Caco-2 (cell line): ENCODE measurements at regions not wholly inside any gene's neighbourhood (a gene's known extent, or its start where the extent isn't known, plus 50 kb on each side); places are given as distances from the start of the nearest gene placed in this dataset.

Experiments
- BruUV-seq: library from RNA; stranded (reverse); fragments of 400-500 nt; replicated peaks from 2 replicates; lab custom pipeline; 2021; lab: Mats Ljungman, UMichigan
- CTCF ChIA-PET: fragments of 300-600 bp; sonication (Branson Sonifier 250); formaldehyde crosslinking; loops from one replicate; lab custom pipeline; 2022; ENCODE audit warnings: antibody characterized with exemption; lab: Charles Lee
- POLR2A ChIA-PET: fragments of 300-600 bp; sonication (Branson Sonifier 250); formaldehyde crosslinking; loops from one replicate; lab custom pipeline; 2022; ENCODE audit warnings: antibody characterized with exemption; lab: Charles Lee
- DNase-seq, 2 experiments: peaks; one replicate each; pipeline versions ENCODE4 v3.0.0 to v3.0.0-alpha.2; 2020 to 2022
- H3K27me3 ChIP-seq: replicated peaks from 2 replicates; pipeline ENCODE4 v1.6.0; 2011; ENCODE audit warnings: low read length; ENCODE audit not compliant: control insufficient read depth, insufficient read depth
- H3K36me3 ChIP-seq: 2 replicates; pipeline ENCODE4 v1.5.1; 2011; ENCODE audit warnings: low read length; ENCODE audit not compliant: control insufficient read depth, insufficient read depth
- H3K4me1 ChIP-seq: fragments of 250-450 bp; sonication (Bioruptor Pico); 2 replicates; pipeline ENCODE4 v1.5.1; 2020; ENCODE audit warnings: mild to moderate bottlenecking
- H3K4me3 ChIP-seq: 2 replicates; pipeline ENCODE4 v1.5.1; 2011; ENCODE audit warnings: low read depth, mild to moderate bottlenecking, control low read depth, low read length
- H3K9me3 ChIP-seq: fragments of 250-450 bp; sonication (Bioruptor Pico); 2 replicates; pipeline ENCODE4 v1.5.1; 2020; ENCODE audit warnings: mild to moderate bottlenecking, moderate library complexity
- H3K27ac Mint-ChIP-seq: one replicate; pipeline ENCODE4 v1.8.0; 2022; ENCODE audit warnings: mixed read lengths; ENCODE audit not compliant: unreplicated experiment
- H3K27me3 Mint-ChIP-seq: one replicate; pipeline ENCODE4 v1.8.0; 2022; ENCODE audit warnings: mixed read lengths; ENCODE audit not compliant: insufficient read depth, unreplicated experiment
- H3K36me3 Mint-ChIP-seq: one replicate; pipeline ENCODE4 v1.8.0; 2022; ENCODE audit warnings: mild to moderate bottlenecking, mixed read lengths; ENCODE audit not compliant: insufficient read depth, unreplicated experiment
- H3K4me1 Mint-ChIP-seq: one replicate; pipeline ENCODE4 v1.8.0; 2022; ENCODE audit warnings: low read depth, mixed read lengths; ENCODE audit not compliant: unreplicated experiment
- H3K4me3 Mint-ChIP-seq: one replicate; pipeline ENCODE4 v1.8.0; 2022; ENCODE audit warnings: mild to moderate bottlenecking, moderate library complexity, mixed read lengths; ENCODE audit not compliant: unreplicated experiment
- H3K9me3 Mint-ChIP-seq: one replicate; pipeline ENCODE4 v1.8.0; 2022; ENCODE audit warnings: mixed read lengths; ENCODE audit not compliant: unreplicated experiment
- CTCF ChIP-seq, 2 experiments: fragments of 200-600 bp in 1 of 2; IDR thresholded peaks; 1 replicate in 1 of 2; 2 replicates in 1 of 2; pipeline versions ENCODE4 v1.5.1 to v1.8.0; 2011 to 2022; ENCODE audit warnings: antibody characterized with exemption in 1 of 2, control low read depth in 1 of 2, inconsistent platforms in 1 of 2, low read depth in 1 of 2, low read length in 1 of 2, mild to moderate bottlenecking in 1 of 2, moderate library complexity in 1 of 2; ENCODE audit not compliant: insufficient read depth in 1 of 2, severe bottlenecking in 1 of 2, unreplicated experiment in 1 of 2
- intact Hi-C: fragments of 100-400 bp; cut with micrococcal nuclease; formaldehyde crosslinking; loops from one replicate; pipeline ENCODE4 v1.10.0; 2022; ENCODE audit not compliant: unreplicated experiment

GRCh38 chr20:21574443-21574842 is 60.6 kb upstream of the NKX2-2 start:
- no peaks in the 10 kb centered on the region for H3K4me1 ChIP-seq
- H3K36me3 Mint-ChIP-seq: no peaks in the 10 kb centered on the region
- TF ChIP-seq CTCF (IDR thresholded peaks at IDR 0.05; ENCODE audit: insufficient read depth in 1 of 2, low read depth in 1 of 2, low read length in 1 of 2, severe bottlenecking in 1 of 2, unreplicated experiment in 1 of 2): no peak
- CTCF ChIA-PET: interaction anchor here (0.7 kb wide), 1 partner anchor 41 kb away, joined by 3 read pairs; no protein-coding TSS in a partner anchor
- intact Hi-C loops: no loop called here
- H3K36me3 ChIP-seq: no peaks in the 10 kb centered on the region
- H3K4me3 Mint-ChIP-seq: no peak overlapping the region
- POLR2A ChIA-PET: no interaction called here
- DNase-seq: no peak
- no peaks in the 10 kb centered on the region; the same call in 1 of the 2 replicates for H3K27me3 ChIP-seq
- BruUV-seq: no TSS peak
- H3K4me1 Mint-ChIP-seq: no peaks in the 10 kb centered on the region
- H3K9me3 ChIP-seq: no peaks in the 10 kb centered on the region
- H3K9me3 Mint-ChIP-seq: no peaks in the 10 kb centered on the region
- H3K27me3 Mint-ChIP-seq: peaks cover 27% of the 10 kb centered on the region
- no peak overlapping the region for H3K4me3 ChIP-seq
- no peak overlapping the region for H3K27ac Mint-ChIP-seq

- Histone ChIP-seq H3K27me3 (no peaks in the 10 kb centered on the region; the same call in 1 of the 2 replicates), H3K9me3 (no peaks in the 10 kb centered on the region), H3K4me1 (no peaks in the 10 kb centered on the region), H3K36me3 (no peaks in the 10 kb centered on the region), H3K4me3 (no peak overlapping the region)
- ChIA-PET POLR2A (no interaction called here), CTCF (no interaction called here)
- no peak for DNase-seq
- intact Hi-C loops: no loop called here
- no TSS peak for BruUV-seq
- Mint-ChIP-seq H3K4me1 (no peaks in the 10 kb centered on the region), H3K9me3 (no peaks in the 10 kb centered on the region), H3K27me3 (peaks cover 27% of the 10 kb centered on the region), H3K4me3 (no peak overlapping the region), H3K27ac (no peak overlapping the region), H3K36me3 (no peaks in the 10 kb centered on the region)
- TF ChIP-seq CTCF (IDR thresholded peaks at IDR 0.05; ENCODE audit: insufficient read depth in 1 of 2, low read depth in 1 of 2, low read length in 1 of 2, severe bottlenecking in 1 of 2, unreplicated experiment in 1 of 2): no peak
Measured at GRCh38 chr20:21573259-21573658, 59.4 kb upstream of the NKX2-2 start.

- no peaks in the 10 kb centered on the region for H3K4me1 ChIP-seq
- peak in 1 of 2 experiments; percentile 32 for DNase-seq
- BruUV-seq: no TSS peak
- Mint-ChIP-seq H3K27ac (no peak overlapping the region), H3K36me3 (no peaks in the 10 kb centered on the region), H3K4me3 (no peak overlapping the region), H3K27me3 (peaks cover 27% of the 10 kb centered on the region), H3K9me3 (no peaks in the 10 kb centered on the region), H3K4me1 (no peaks in the 10 kb centered on the region)
- no peaks in the 10 kb centered on the region for H3K9me3 ChIP-seq
- no peaks in the 10 kb centered on the region; the same call in 1 of the 2 replicates for H3K27me3 ChIP-seq
- H3K36me3 ChIP-seq: no peaks in the 10 kb centered on the region
- intact Hi-C loops: loop anchor here (1.0 kb wide), 1 partner anchor 42 kb away; no protein-coding TSS in a partner anchor
- ChIA-PET CTCF (interaction anchor here (0.6 to 1.2 kb wide), 2 partner anchors 42 to 728 kb away, joined by 3 to 4 read pairs; no protein-coding TSS in a partner anchor), POLR2A (no interaction called here)
- no peak overlapping the region for H3K4me3 ChIP-seq
- TF ChIP-seq CTCF (IDR thresholded peaks at IDR 0.05; ENCODE audit: insufficient read depth in 1 of 2, low read depth in 1 of 2, low read length in 1 of 2, severe bottlenecking in 1 of 2, unreplicated experiment in 1 of 2): peak; percentile 85 to 88
Measured at GRCh38 chr20:21571841-21572690, 58.2 kb upstream of the NKX2-2 start.
